ENCODE measurements at regions not wholly inside any gene's neighbourhood (a gene's known extent, or its start where the extent isn't known, plus 50 kb on each side); places are given as distances from the start of the nearest gene placed in this dataset.

- DNase-seq (ENCODE audit: insufficient read length, low spot score), result no peak
- FAIRE-seq, result no peak
- TF ChIP-seq CTCF (IDR thresholded peaks at IDR 0.05; ENCODE audit: insufficient read depth, missing control alignments), result no peak
Observed at GRCh38 chr2:24429197-24430074, 61.6 kb upstream of the NCOA1 start.

- DNase-seq (ENCODE audit: insufficient read length, low spot score), result no peak
- TF ChIP-seq CTCF (IDR thresholded peaks at IDR 0.05; ENCODE audit: insufficient read depth, missing control alignments), result no peak
- no peak for FAIRE-seq
Observed at GRCh38 chr2:24424387-24424786, 64.1 kb upstream of the ITSN2 start.

- TF ChIP-seq CTCF (IDR thresholded peaks at IDR 0.05; ENCODE audit: insufficient read depth, missing control alignments), result no peak
- DNase-seq (ENCODE audit: insufficient read length, low spot score) (no peak), FAIRE-seq (no peak)
Observed at GRCh38 chr2:24423095-24423494, 62.8 kb upstream of the ITSN2 start.

- no peak for FAIRE-seq
- TF ChIP-seq CTCF (IDR thresholded peaks at IDR 0.05; ENCODE audit: insufficient read depth, missing control alignments), result peak; percentile 79
- DNase-seq (ENCODE audit: insufficient read length, low spot score), result peak; percentile 33
Observed at GRCh38 chr2:24421668-24422067, 61.3 kb upstream of the ITSN2 start.

- no peak for FAIRE-seq
- TF ChIP-seq CTCF (IDR thresholded peaks at IDR 0.05; ENCODE audit: insufficient read depth, missing control alignments), result no peak
- DNase-seq (ENCODE audit: insufficient read length, low spot score), result no peak
Observed at GRCh38 chr2:24420373-24420772, 60.0 kb upstream of the ITSN2 start.

GRCh38 chr2:24418166-24418841, 58.0 kb upstream of the ITSN2 start:
- DNase-seq (ENCODE audit: insufficient read length, low spot score), result no peak
- FAIRE-seq, result no peak
- no peak for TF ChIP-seq CTCF (IDR thresholded peaks at IDR 0.05; ENCODE audit: insufficient read depth, missing control alignments)

- TF ChIP-seq CTCF (IDR thresholded peaks at IDR 0.05; ENCODE audit: insufficient read depth, missing control alignments), result no peak
- no peak for DNase-seq (ENCODE audit: insufficient read length, low spot score)
- FAIRE-seq, result no peak
Observed at GRCh38 chr2:24412812-24413211, 52.5 kb upstream of the ITSN2 start.
